SK-N-SH treated with all-trans-retinoic acid at 6 μM for 48 hours (cell line): ENCODE measurements at regions not wholly inside any gene's neighbourhood (a gene's known extent, or its start where the extent isn't known, plus 50 kb on each side); places are given as distances from the start of the nearest gene placed in this dataset.

Experiments used
- ARNTL ChIP-seq: fragments of 450-650 bp; formaldehyde crosslinking; IDR thresholded peaks from 2 replicates; pipeline ENCODE4 v1.5.0; 2020; ENCODE audit warnings: low read depth, mild to moderate bottlenecking, moderate library complexity, borderline replicate concordance
- CSDC2 ChIP-seq: fragments of 250-450 bp; sonication (Bioruptor Pico); IDR thresholded peaks from 2 replicates; pipeline ENCODE4 v1.5.0; 2020; ENCODE audit warnings: mild to moderate bottlenecking, moderate library complexity
- CSRNP3 ChIP-seq: fragments of 250-450 bp; sonication (Bioruptor Pico); IDR thresholded peaks from 2 replicates; pipeline ENCODE4 v1.5.1; 2021; ENCODE audit warnings: mild to moderate bottlenecking, moderate library complexity
- PATZ1 ChIP-seq: fragments of 250-450 bp; sonication (Bioruptor Pico); IDR thresholded peaks from 2 replicates; pipeline ENCODE4 v1.8.0; 2020; ENCODE audit warnings: mild to moderate bottlenecking, moderate library complexity, borderline replicate concordance
- POU6F1 ChIP-seq: fragments of 250-450 bp; sonication (Bioruptor Pico); IDR thresholded peaks from 2 replicates; pipeline ENCODE4 v1.8.0; 2021; ENCODE audit warnings: low read depth, mild to moderate bottlenecking, moderate library complexity, borderline replicate concordance
- SNAI2 ChIP-seq: fragments of 250-450 bp; sonication (Bioruptor Pico); IDR thresholded peaks from 2 replicates; pipeline ENCODE4 v1.5.0; 2020; ENCODE audit warnings: mild to moderate bottlenecking, moderate library complexity
- TOX ChIP-seq: fragments of 250-450 bp; sonication (Bioruptor Pico); IDR thresholded peaks from 2 replicates; pipeline ENCODE4 v1.8.0; 2021; ENCODE audit warnings: mild to moderate bottlenecking, moderate library complexity, borderline replicate concordance
- ZC3H10 ChIP-seq: fragments of 250-450 bp; sonication (Bioruptor Pico); IDR thresholded peaks from 2 replicates; pipeline ENCODE4 v1.5.1; 2021; ENCODE audit warnings: mild to moderate bottlenecking, moderate library complexity
- ZFP3 ChIP-seq: fragments of 250-450 bp; sonication (Bioruptor Pico); IDR thresholded peaks from 2 replicates; pipeline ENCODE4 v1.5.0; 2020; ENCODE audit warnings: mild to moderate bottlenecking, moderate library complexity
- ZFP30 ChIP-seq: fragments of 450-650 bp; formaldehyde crosslinking; IDR thresholded peaks from 2 replicates; pipeline ENCODE4 v1.5.0; 2022; ENCODE audit warnings: mild to moderate bottlenecking, moderate library complexity
- ZNF70 ChIP-seq: fragments of 450-650 bp; formaldehyde crosslinking; IDR thresholded peaks from 2 replicates; pipeline ENCODE4 v1.5.0; 2020; ENCODE audit warnings: mild to moderate bottlenecking, moderate library complexity

GRCh38 chr14:84208451-84208850 is 1321.5 kb upstream of the FLRT2 start:
- TF ChIP-seq POU6F1 (CRISPR knock-in tag) (no peak), ZFP3 (CRISPR knock-in tag) (no peak), TOX (CRISPR knock-in tag) (no peak), ZNF70 (no peak), ARNTL (CRISPR knock-in tag) (no peak), ZFP30 (CRISPR knock-in tag) (no peak), CSRNP3 (CRISPR knock-in tag) (no peak), ZC3H10 (no peak), CSDC2 (CRISPR knock-in tag) (no peak), SNAI2 (CRISPR knock-in tag) (no peak), PATZ1 (CRISPR knock-in tag) (no peak)
